HepG2 (cell line): ENCODE measurements at regions not wholly inside any gene's neighbourhood (a gene's known extent, or its start where the extent isn't known, plus 50 kb on each side); places are given as distances from the start of the nearest gene placed in this dataset.

Experiments used
- AKAP8 ChIP-seq: sonication (generic); formaldehyde crosslinking; IDR thresholded peaks from 2 replicates; pipeline ENCODE4 v1.5.1; 2020; ENCODE audit warnings: mild to moderate bottlenecking, missing genetic modification reagents
- CAMTA2 ChIP-seq: sonication (generic); formaldehyde crosslinking; IDR thresholded peaks from 2 replicates; pipeline ENCODE4 v1.4.0; 2020; ENCODE audit warnings: mild to moderate bottlenecking, missing genetic modification reagents, borderline replicate concordance
- CBFB ChIP-seq: sonication (generic); formaldehyde crosslinking; IDR thresholded peaks from 2 replicates; pipeline ENCODE4 v1.4.0; 2020; ENCODE audit warnings: missing genetic modification reagents
- DMAP1 ChIP-seq: IDR thresholded peaks from 2 replicates; pipeline ENCODE4 v1.6.1; 2016
- FOXA3 ChIP-seq: IDR thresholded peaks from 2 replicates; pipeline ENCODE4 v1.6.1; 2016; ENCODE audit warnings: missing genetic modification reagents, missing compliant biosample characterization
- FOXP1 ChIP-seq, 2 experiments: fragments of 450-650 bp in 1 of 2; IDR thresholded peaks; 2 replicates each; pipeline ENCODE4 v1.6.1; 2017 to 2018; ENCODE audit warnings: antibody characterized with exemption in 1 of 2
- GZF1 ChIP-seq: sonication (generic); formaldehyde crosslinking; IDR thresholded peaks from 2 replicates; pipeline ENCODE4 v1.5.1; 2020; ENCODE audit warnings: mild to moderate bottlenecking, missing genetic modification reagents
- MIER2 ChIP-seq: IDR thresholded peaks from 2 replicates; pipeline ENCODE4 v1.6.1; 2016; ENCODE audit warnings: missing biosample characterization, missing genetic modification reagents
- MXD4 ChIP-seq: IDR thresholded peaks from 2 replicates; pipeline ENCODE4 v1.6.1; 2016; ENCODE audit warnings: mild to moderate bottlenecking, missing biosample characterization, missing genetic modification reagents
- NBN ChIP-seq: fragments of 450-650 bp; conservative IDR thresholded peaks from 2 replicates; pipeline ENCODE4 v1.6.1; 2017
- NFE2L2 ChIP-seq: fragments of 150-350 bp; IDR thresholded peaks from 2 replicates; pipeline ENCODE4 v1.6.1; 2014; ENCODE audit warnings: low read length
- POLR2AphosphoS2 ChIP-seq: IDR thresholded peaks from 2 replicates; pipeline ENCODE4 v1.6.1; 2011; ENCODE audit warnings: low read depth, low read length, improper control_type of control experiment
- SALL2 ChIP-seq: sonication (generic); formaldehyde crosslinking; IDR thresholded peaks from 2 replicates; pipeline ENCODE4 v1.8.1; 2023; ENCODE audit warnings: mild to moderate bottlenecking, missing genetic modification reagents, inconsistent platforms
- SMARCC2 ChIP-seq: fragments of 450-650 bp; IDR thresholded peaks from 2 replicates; pipeline ENCODE4 v1.6.1; 2017; ENCODE audit warnings: antibody characterized with exemption, mild to moderate bottlenecking
- TAF1 ChIP-seq: sonication (generic); formaldehyde crosslinking; IDR thresholded peaks from 2 replicates; pipeline ENCODE4 v1.4.0; 2020; ENCODE audit warnings: missing genetic modification reagents
- TSC22D2 ChIP-seq: sonication (generic); formaldehyde crosslinking; IDR thresholded peaks from 2 replicates; pipeline ENCODE4 v1.5.1; 2020; ENCODE audit warnings: missing genetic modification reagents, mild to moderate bottlenecking, borderline replicate concordance
- ZFAT ChIP-seq: sonication (generic); formaldehyde crosslinking; conservative IDR thresholded peaks from 2 replicates; pipeline ENCODE4 v1.8.1; 2023; ENCODE audit warnings: missing genetic modification reagents, inconsistent platforms
- ZFYVE20 ChIP-seq: sonication (generic); formaldehyde crosslinking; IDR thresholded peaks from 2 replicates; pipeline ENCODE4 v1.8.0; 2023; ENCODE audit warnings: low read depth, mild to moderate bottlenecking, moderate library complexity, missing genetic modification reagents, borderline replicate concordance
- ZMAT5 ChIP-seq: sonication (generic); formaldehyde crosslinking; IDR thresholded peaks from 2 replicates; pipeline ENCODE4 v1.5.0; 2020; ENCODE audit warnings: mild to moderate bottlenecking, low read depth, missing genetic modification reagents, borderline replicate concordance
- ZNF24 ChIP-seq: fragments of 450-650 bp; IDR thresholded peaks from 2 replicates; pipeline ENCODE4 v1.6.1; 2017; ENCODE audit warnings: antibody characterized with exemption, mild to moderate bottlenecking
- ZNF296 ChIP-seq: sonication (generic); formaldehyde crosslinking; conservative IDR thresholded peaks from 2 replicates; pipeline ENCODE4 v1.5.0; 2020; ENCODE audit warnings: mild to moderate bottlenecking, missing genetic modification reagents
- ZNF331 ChIP-seq: sonication (generic); formaldehyde crosslinking; IDR thresholded peaks from 2 replicates; pipeline ENCODE4 v1.4.0; 2020; ENCODE audit warnings: missing genetic modification reagents
- ZNF383 ChIP-seq: sonication (generic); formaldehyde crosslinking; IDR thresholded peaks from 2 replicates; pipeline ENCODE4 v1.4.0; 2020; ENCODE audit warnings: missing genetic modification reagents, mild to moderate bottlenecking, borderline replicate concordance
- ZNF546 ChIP-seq: sonication (generic); formaldehyde crosslinking; conservative IDR thresholded peaks from 2 replicates; pipeline ENCODE4 v1.8.1; 2023; ENCODE audit warnings: mild to moderate bottlenecking, missing genetic modification reagents
- ZNF550 ChIP-seq: sonication (generic); formaldehyde crosslinking; IDR thresholded peaks from 2 replicates; pipeline ENCODE4 v1.4.0; 2020; ENCODE audit warnings: mild to moderate bottlenecking, missing genetic modification reagents, borderline replicate concordance
- ZNF7 ChIP-seq: IDR thresholded peaks from 2 replicates; pipeline ENCODE4 v1.6.1; 2016; ENCODE audit warnings: missing biosample characterization, missing genetic modification reagents
- ZNF879 ChIP-seq: sonication (generic); formaldehyde crosslinking; IDR thresholded peaks from 2 replicates; pipeline ENCODE4 v1.8.1; 2023; ENCODE audit warnings: missing genetic modification reagents
- TF ChIP-seq, protein P1 (sequence below): sonication (generic); formaldehyde crosslinking; IDR thresholded peaks from 2 replicates; pipeline ENCODE4 v1.5.1; 2020; ENCODE audit warnings: mild to moderate bottlenecking, moderate library complexity, missing genetic modification reagents
- TF ChIP-seq, protein P2 (sequence below), 2 experiments: IDR thresholded peaks; 2 replicates each; pipeline ENCODE4 v1.6.1; 2011 to 2012; ENCODE audit warnings: low read length in 2 of 2, borderline replicate concordance in 1 of 2, low read depth in 1 of 2, mild to moderate bottlenecking in 1 of 2, moderate library complexity in 1 of 2

DNA sequence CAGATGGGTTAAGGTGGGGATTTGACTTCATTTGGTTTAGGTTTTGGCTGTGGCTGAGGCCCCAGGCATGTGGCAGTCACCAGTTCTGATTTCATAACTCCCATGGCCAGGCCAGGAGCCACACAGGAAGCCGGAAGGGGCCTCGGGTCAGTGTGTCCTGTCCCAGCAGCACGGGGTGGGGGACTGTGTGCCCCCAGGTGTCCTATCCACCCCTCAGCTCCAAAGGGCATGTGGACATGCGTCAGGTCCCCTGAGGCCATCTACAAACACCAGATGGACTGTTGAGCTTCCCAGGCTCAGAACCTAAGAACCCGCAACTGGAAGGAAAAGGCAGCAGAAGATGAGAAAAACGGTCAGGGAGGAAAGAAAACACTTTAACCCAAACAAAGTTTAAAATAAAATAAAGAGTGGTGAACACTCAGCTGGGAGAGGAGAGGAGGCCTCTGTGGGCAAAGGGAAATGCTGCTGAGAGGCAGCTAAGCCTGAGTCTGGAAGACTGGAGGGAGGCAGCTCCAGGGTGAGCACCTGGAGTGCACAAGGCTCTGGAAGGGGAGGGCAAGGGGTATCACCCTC lies 260.8 kb downstream of the AUH start (continued):
- TF ChIP-seq POLR2AphosphoS2 (no peak), SMARCC2 (no peak), AKAP8 (CRISPR knock-in tag) (peak; percentile 69; the same call in 1 of the 2 replicates), NFE2L2 (no peak), ZNF879 (CRISPR knock-in tag) (0 out of 2 replicates have a peak, but pooled peaks have one; percentile 45), FOXP1 (IDR thresholded peaks at IDR 0.05) (no peak), FOXP1 (CRISPR knock-in tag; IDR thresholded peaks at IDR 0.05) (peak; percentile 67), ZFAT (CRISPR knock-in tag) (no peak), ZNF24 (no peak), ZNF296 (CRISPR knock-in tag) (no peak), ZNF7 (CRISPR knock-in tag) (no peak), ZNF550 (CRISPR knock-in tag) (no peak), DMAP1 (CRISPR knock-in tag) (peak; percentile 67; the same call in 1 of the 2 replicates), ZNF331 (CRISPR knock-in tag) (peak; percentile 60; the same call in 1 of the 2 replicates), CBFB (CRISPR knock-in tag) (peak; percentile 57), GZF1 (CRISPR knock-in tag) (no peak), TSC22D2 (CRISPR knock-in tag) (no peak), FOXA3 (CRISPR knock-in tag) (peak; percentile 90), MXD4 (peak; percentile 71; the same call in 1 of the 2 replicates), SALL2 (CRISPR knock-in tag) (0 out of 2 replicates have a peak, but pooled peaks have one; percentile 43), CAMTA2 (CRISPR knock-in tag) (no peak), ZNF383 (CRISPR knock-in tag) (no peak), MIER2 (CRISPR knock-in tag) (no peak), ZNF546 (CRISPR knock-in tag) (no peak), NBN (no peak), ZFYVE20 (CRISPR knock-in tag) (no peak), TAF1 (CRISPR knock-in tag) (peak; percentile 25; the same call in 1 of the 2 replicates), ZMAT5 (CRISPR knock-in tag) (no peak)
- TF ChIP-seq, protein P1, sequence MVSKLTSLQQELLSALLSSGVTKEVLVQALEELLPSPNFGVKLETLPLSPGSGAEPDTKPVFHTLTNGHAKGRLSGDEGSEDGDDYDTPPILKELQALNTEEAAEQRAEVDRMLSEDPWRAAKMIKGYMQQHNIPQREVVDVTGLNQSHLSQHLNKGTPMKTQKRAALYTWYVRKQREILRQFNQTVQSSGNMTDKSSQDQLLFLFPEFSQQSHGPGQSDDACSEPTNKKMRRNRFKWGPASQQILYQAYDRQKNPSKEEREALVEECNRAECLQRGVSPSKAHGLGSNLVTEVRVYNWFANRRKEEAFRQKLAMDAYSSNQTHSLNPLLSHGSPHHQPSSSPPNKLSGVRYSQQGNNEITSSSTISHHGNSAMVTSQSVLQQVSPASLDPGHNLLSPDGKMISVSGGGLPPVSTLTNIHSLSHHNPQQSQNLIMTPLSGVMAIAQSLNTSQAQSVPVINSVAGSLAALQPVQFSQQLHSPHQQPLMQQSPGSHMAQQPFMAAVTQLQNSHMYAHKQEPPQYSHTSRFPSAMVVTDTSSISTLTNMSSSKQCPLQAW (CRISPR knock-in tag): peak; percentile 98
- TF ChIP-seq, protein P2, sequence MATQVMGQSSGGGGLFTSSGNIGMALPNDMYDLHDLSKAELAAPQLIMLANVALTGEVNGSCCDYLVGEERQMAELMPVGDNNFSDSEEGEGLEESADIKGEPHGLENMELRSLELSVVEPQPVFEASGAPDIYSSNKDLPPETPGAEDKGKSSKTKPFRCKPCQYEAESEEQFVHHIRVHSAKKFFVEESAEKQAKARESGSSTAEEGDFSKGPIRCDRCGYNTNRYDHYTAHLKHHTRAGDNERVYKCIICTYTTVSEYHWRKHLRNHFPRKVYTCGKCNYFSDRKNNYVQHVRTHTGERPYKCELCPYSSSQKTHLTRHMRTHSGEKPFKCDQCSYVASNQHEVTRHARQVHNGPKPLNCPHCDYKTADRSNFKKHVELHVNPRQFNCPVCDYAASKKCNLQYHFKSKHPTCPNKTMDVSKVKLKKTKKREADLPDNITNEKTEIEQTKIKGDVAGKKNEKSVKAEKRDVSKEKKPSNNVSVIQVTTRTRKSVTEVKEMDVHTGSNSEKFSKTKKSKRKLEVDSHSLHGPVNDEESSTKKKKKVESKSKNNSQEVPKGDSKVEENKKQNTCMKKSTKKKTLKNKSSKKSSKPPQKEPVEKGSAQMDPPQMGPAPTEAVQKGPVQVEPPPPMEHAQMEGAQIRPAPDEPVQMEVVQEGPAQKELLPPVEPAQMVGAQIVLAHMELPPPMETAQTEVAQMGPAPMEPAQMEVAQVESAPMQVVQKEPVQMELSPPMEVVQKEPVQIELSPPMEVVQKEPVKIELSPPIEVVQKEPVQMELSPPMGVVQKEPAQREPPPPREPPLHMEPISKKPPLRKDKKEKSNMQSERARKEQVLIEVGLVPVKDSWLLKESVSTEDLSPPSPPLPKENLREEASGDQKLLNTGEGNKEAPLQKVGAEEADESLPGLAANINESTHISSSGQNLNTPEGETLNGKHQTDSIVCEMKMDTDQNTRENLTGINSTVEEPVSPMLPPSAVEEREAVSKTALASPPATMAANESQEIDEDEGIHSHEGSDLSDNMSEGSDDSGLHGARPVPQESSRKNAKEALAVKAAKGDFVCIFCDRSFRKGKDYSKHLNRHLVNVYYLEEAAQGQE (IDR thresholded peaks at IDR 0.05; ENCODE audit: borderline replicate concordance in 1 of 2, low read depth in 1 of 2, low read length in 2 of 2): peak in 1 of 2 experiments; percentile 43; a peak in 1 of 4 replicates
